Spinal cord (tissue), 9 donors: ENCODE measurements at regions not wholly inside any gene's neighbourhood (a gene's known extent, or its start where the extent isn't known, plus 50 kb on each side); places are given as distances from the start of the nearest gene placed in this dataset.

Source experiments
- DNase-seq, 6 donors: peaks; one replicate each; pipeline versions ENCODE4 v3.0.0 to v3.0.0-alpha.2; 2013 to 2015; ENCODE audit warnings: low spot score in 6 of 6, low read depth in 4 of 6
- H3K27ac ChIP-seq: one replicate; pipeline ENCODE4 v1.5.1; 2013; ENCODE audit warnings: low read depth, low read length, control low read depth
- H3K27me3 ChIP-seq: one replicate; pipeline ENCODE4 v1.6.1; 2013; ENCODE audit warnings: low read length; ENCODE audit not compliant: control insufficient read depth, insufficient read depth
- H3K36me3 ChIP-seq: one replicate; pipeline ENCODE4 v1.6.1; 2013; ENCODE audit warnings: low read length; ENCODE audit not compliant: control insufficient read depth, insufficient read depth
- H3K4me1 ChIP-seq: one replicate; pipeline ENCODE4 v1.6.1; 2013; ENCODE audit warnings: low read length; ENCODE audit not compliant: control insufficient read depth, insufficient read depth
- H3K4me3 ChIP-seq: one replicate; pipeline ENCODE4 v1.5.1; 2013; ENCODE audit warnings: low read depth, low read length, control low read depth
- H3K9me3 ChIP-seq: one replicate; pipeline ENCODE4 v1.6.1; 2013; ENCODE audit warnings: low read length; ENCODE audit not compliant: control insufficient read depth, insufficient read depth
- WGBS: methylation state at CpG from one replicate; pipeline ENCODE4 v1.1.5; 2013; ENCODE audit warnings: missing lambda C conversion rate; ENCODE audit not compliant: insufficient coverage; 5-methylcytosine and 5-hydroxymethylcytosine counted together
- donor health status: healthy.

GRCh38 chr6:27760464-27760863 is 151.7 kb downstream of the OR2B2 start:
- H3K9me3 ChIP-seq, result no peaks in the 10 kb centered on the region
- no peaks in the 10 kb centered on the region for H3K36me3 ChIP-seq
- no peak overlapping the region for H3K4me3 ChIP-seq
- H3K27me3 ChIP-seq, result peaks cover 31% of the 10 kb centered on the region
- no peak for DNase-seq
- 88% methylated on average over 1 of the region's 2 CpGs for WGBS
- H3K27ac ChIP-seq, result no peak overlapping the region
- peaks cover 17% of the 10 kb centered on the region for H3K4me1 ChIP-seq

GRCh38 chr6:27759930-27760329 is 152.3 kb downstream of the OR2B2 start:
- H3K36me3 ChIP-seq, result no peaks in the 10 kb centered on the region
- peaks cover 31% of the 10 kb centered on the region for H3K27me3 ChIP-seq
- no peaks in the 10 kb centered on the region for H3K9me3 ChIP-seq
- DNase-seq, result no peak
- H3K4me3 ChIP-seq, result no peak overlapping the region
- no CpG with 5 or more reads among the region's 1 CpG for WGBS
- H3K4me1 ChIP-seq, result peaks cover 17% of the 10 kb centered on the region
- no peak overlapping the region for H3K27ac ChIP-seq

GRCh38 chr6:27758491-27758890 is 153.7 kb downstream of the OR2B2 start:
- Histone ChIP-seq H3K4me3 (no peak overlapping the region), H3K9me3 (no peaks in the 10 kb centered on the region), H3K4me1 (peaks cover 20% of the 10 kb centered on the region), H3K27me3 (peaks cover 31% of the 10 kb centered on the region), H3K27ac (no peak overlapping the region), H3K36me3 (no peaks in the 10 kb centered on the region)
- DNase-seq, result no peak
- WGBS, result 47% methylated on average over 5 of the region's 10 CpGs

GRCh38 chr6:27757307-27757706 is 154.9 kb downstream of the OR2B2 start:
- Histone ChIP-seq H3K36me3 (no peaks in the 10 kb centered on the region), H3K27ac (no peak overlapping the region), H3K9me3 (no peaks in the 10 kb centered on the region), H3K4me1 (peaks cover 15% of the 10 kb centered on the region), H3K4me3 (peak overlapping the region; percentile 33), H3K27me3 (peaks cover 26% of the 10 kb centered on the region)
- peak in 2 of 6 donors; percentile 41 to 54 for DNase-seq
- 9% methylated on average over 24 of the region's 30 CpGs for WGBS

- H3K9me3 ChIP-seq, result no peaks in the 10 kb centered on the region
- H3K27me3 ChIP-seq, result peaks cover 19% of the 10 kb centered on the region
- DNase-seq, result no peak
- peaks cover 11% of the 10 kb centered on the region for H3K4me1 ChIP-seq
- H3K4me3 ChIP-seq, result no peak overlapping the region
- H3K36me3 ChIP-seq, result no peaks in the 10 kb centered on the region
- WGBS, result no CpG with 5 or more reads among the region's 4 CpGs
- H3K27ac ChIP-seq, result no peak overlapping the region
Measured at GRCh38 chr6:27755768-27756167, 156.4 kb downstream of the OR2B2 start.

- Histone ChIP-seq H3K27ac (no peak overlapping the region), H3K27me3 (peaks cover 16% of the 10 kb centered on the region), H3K9me3 (no peaks in the 10 kb centered on the region), H3K4me1 (peaks cover 11% of the 10 kb centered on the region), H3K36me3 (no peaks in the 10 kb centered on the region), H3K4me3 (peak overlapping the region; percentile 95)
- DNase-seq, result no peak
- 0% methylated on average over 1 of the region's 1 CpG for WGBS
Measured at GRCh38 chr6:27754408-27754782, 157.8 kb downstream of the OR2B2 start.

GRCh38 chr6:27753668-27754407 is 158.4 kb downstream of the OR2B2 start:
- no peaks in the 10 kb centered on the region for H3K9me3 ChIP-seq
- H3K4me3 ChIP-seq, result peak overlapping the region; percentile 95
- 0% methylated on average over 5 of the region's 12 CpGs for WGBS
- no peak overlapping the region for H3K27ac ChIP-seq
- H3K27me3 ChIP-seq, result peaks cover 16% of the 10 kb centered on the region
- peak in 2 of 6 donors; percentile 85 for DNase-seq
- no peaks in the 10 kb centered on the region for H3K36me3 ChIP-seq
- H3K4me1 ChIP-seq, result peaks cover 11% of the 10 kb centered on the region

- DNase-seq, result peak; percentile 69 to 97 (median 84)
- H3K4me1 ChIP-seq, result peaks cover 5% of the 10 kb centered on the region
- H3K4me3 ChIP-seq, result peak overlapping the region; percentile 95
- WGBS, result 42% methylated on average over 4 of the region's 24 CpGs
- H3K36me3 ChIP-seq, result no peaks in the 10 kb centered on the region
- no peaks in the 10 kb centered on the region for H3K9me3 ChIP-seq
- H3K27ac ChIP-seq, result peak overlapping the region; percentile 82
- peaks cover 12% of the 10 kb centered on the region for H3K27me3 ChIP-seq
Measured at GRCh38 chr6:27752038-27752885, 159.9 kb downstream of the OR2B2 start.

- WGBS, result 83% methylated on average over 1 of the region's 7 CpGs
- H3K27me3 ChIP-seq, result peaks cover 16% of the 10 kb centered on the region
Measured at GRCh38 chr6:27748661-27749060, 163.5 kb downstream of the OR2B2 start.

More at GRCh38 chr6:27748661-27749060, 163.5 kb downstream of the OR2B2 start:
- no peaks in the 10 kb centered on the region for H3K36me3 ChIP-seq
- H3K27ac ChIP-seq, result no peak overlapping the region
- H3K4me3 ChIP-seq, result no peak overlapping the region
- no peak for DNase-seq
- no peaks in the 10 kb centered on the region for H3K9me3 ChIP-seq
- no peaks in the 10 kb centered on the region for H3K4me1 ChIP-seq
